AML-193 (cell line): ENCODE measurements at regions not wholly inside any gene's neighbourhood (a gene's known extent, or its start where the extent isn't known, plus 50 kb on each side); places are given as distances from the start of the nearest gene placed in this dataset.

ENCODE experiments used
- DNase-seq, 2 experiments: peaks; one replicate each; lab custom pipeline; 2025; lab: John Stamatoyannopoulos, UW

GRCh38 chr2:105150231-105150630 lies 91.3 kb upstream of the GPR45 start:
- no peak for DNase-seq

GRCh38 chr2:105154119-105154818 lies 87.3 kb upstream of the GPR45 start:
- no peak for DNase-seq

- no peak for DNase-seq
Measured at GRCh38 chr2:105156166-105156565, 85.4 kb upstream of the GPR45 start.

- DNase-seq = no peak
Measured at GRCh38 chr2:105158002-105158401, 83.5 kb upstream of the GPR45 start.

GRCh38 chr2:105166688-105167087 lies 74.9 kb upstream of the GPR45 start:
- DNase-seq = no peak

GRCh38 chr2:105168543-105168942 lies 73.0 kb upstream of the GPR45 start:
- no peak for DNase-seq

GRCh38 chr2:105175231-105175630 lies 66.3 kb upstream of the GPR45 start:
- no peak for DNase-seq

GRCh38 chr2:105176429-105176828 lies 65.1 kb upstream of the GPR45 start:
- no peak for DNase-seq

- DNase-seq = no peak
Measured at GRCh38 chr2:105177008-105177407, 64.5 kb upstream of the GPR45 start.

- no peak for DNase-seq
Measured at GRCh38 chr2:105177536-105178254, 63.8 kb upstream of the GPR45 start.

GRCh38 chr2:105179469-105180372 lies 61.8 kb upstream of the GPR45 start:
- DNase-seq = peak; percentile 10 to 42

- DNase-seq = no peak
Measured at GRCh38 chr2:105180491-105180972, 61.0 kb upstream of the GPR45 start.

- DNase-seq = no peak
Measured at GRCh38 chr2:105181282-105181681, 60.3 kb upstream of the GPR45 start.

GRCh38 chr2:105183555-105184323 lies 57.8 kb upstream of the GPR45 start:
- DNase-seq = no peak

- no peak for DNase-seq
Measured at GRCh38 chr2:105184420-105184819, 57.1 kb upstream of the GPR45 start.

- no peak for DNase-seq
Measured at GRCh38 chr2:105186967-105187498, 54.5 kb upstream of the GPR45 start.

GRCh38 chr2:105187531-105187930 lies 54.0 kb upstream of the GPR45 start:
- DNase-seq = no peak

GRCh38 chr2:105188343-105188742 lies 53.2 kb upstream of the GPR45 start:
- DNase-seq = no peak
